GM12872 (cell line): ENCODE measurements at regions not wholly inside any gene's neighbourhood (a gene's known extent, or its start where the extent isn't known, plus 50 kb on each side); places are given as distances from the start of the nearest gene placed in this dataset.

Experiments
- CTCF ChIP-seq: IDR thresholded peaks from 3 replicates; pipeline ENCODE4 v1.5.1; 2011; ENCODE audit warnings: low read depth, mild to moderate bottlenecking, low read length, moderate library complexity; ENCODE audit not compliant: insufficient read depth

GRCh38 chr13:107765724-107766401 is 449.5 kb downstream of the LIG4 start:
- no peak for TF ChIP-seq CTCF

DNA sequence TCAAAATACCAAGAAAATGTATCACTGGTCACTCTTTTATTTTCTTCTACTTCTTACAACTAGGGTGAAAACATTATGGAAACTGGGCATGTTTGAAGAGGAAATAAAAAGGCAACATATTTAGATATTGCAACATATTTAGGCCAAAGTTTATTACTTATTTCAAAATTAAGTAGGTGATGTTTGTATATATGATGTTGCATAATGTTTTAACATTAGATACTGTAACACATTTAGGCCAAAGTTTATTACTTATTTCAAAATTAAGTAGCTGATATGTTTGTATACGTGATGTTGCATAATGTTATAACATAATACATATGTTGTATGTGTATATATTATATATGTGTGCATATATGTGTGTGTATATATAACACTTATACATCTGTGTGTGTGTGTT is 451.3 kb downstream of the LIG4 start:
- no peak for TF ChIP-seq CTCF

- no peak for TF ChIP-seq CTCF
Measured at GRCh38 chr13:107753748-107754147, 461.6 kb downstream of the LIG4 start.

GRCh38 chr13:107753291-107753690 is 462.0 kb downstream of the LIG4 start:
- TF ChIP-seq CTCF = no peak

- TF ChIP-seq CTCF = no peak
Measured at GRCh38 chr13:107743983-107744382, 471.4 kb downstream of the LIG4 start.

- no peak for TF ChIP-seq CTCF
Measured at GRCh38 chr13:107743526-107743925, 471.8 kb downstream of the LIG4 start.

DNA sequence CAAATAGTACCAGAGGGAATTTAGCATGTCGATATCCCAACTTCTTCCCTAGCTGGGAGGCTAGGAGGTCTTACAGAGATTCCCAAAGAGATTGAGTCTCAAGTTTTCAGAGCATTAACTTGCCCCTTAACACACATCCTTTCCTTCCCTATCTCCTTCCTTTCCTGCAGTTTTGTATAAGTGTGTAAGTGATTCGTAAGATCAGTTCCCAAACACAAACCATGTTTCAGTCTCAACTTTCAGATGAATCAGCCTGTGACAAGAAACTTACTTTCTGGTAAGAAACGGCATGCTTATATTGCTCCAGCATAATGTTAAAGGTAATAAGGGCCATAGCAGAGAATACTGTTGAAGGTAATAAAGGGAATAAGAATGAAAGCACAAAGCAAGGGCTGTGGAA is 472.2 kb downstream of the LIG4 start:
- no peak for TF ChIP-seq CTCF
